ENCODE measurements at regions not wholly inside any gene's neighbourhood (a gene's known extent, or its start where the extent isn't known, plus 50 kb on each side); places are given as distances from the start of the nearest gene placed in this dataset.

- intact Hi-C loops (cut with micrococcal nuclease) = no loop called here
- Histone ChIP-seq H3K27ac (replicated peaks) (no peak overlapping the region), H3K9me3 (replicated peaks) (no peaks in the 10 kb centered on the region), H3K4me3 (no peak overlapping the region), H3K4me1 (peaks cover 10% of the 10 kb centered on the region), H3K36me3 (no peaks in the 10 kb centered on the region), H3K27me3 (ENCODE audit: low read depth) (no peaks in the 10 kb centered on the region)
- no peak for TF ChIP-seq CTCF (IDR thresholded peaks at IDR 0.05; ENCODE audit: borderline replicate concordance)
- no peak for DNase-seq
These were observed 155.9 kb downstream of the DISP1 start for GRCh38 chr1:222970711-222971110.

- no peak for TF ChIP-seq CTCF (IDR thresholded peaks at IDR 0.05; ENCODE audit: borderline replicate concordance)
- intact Hi-C loops (cut with micrococcal nuclease) = no loop called here
- H3K27me3 ChIP-seq (ENCODE audit: low read depth) = no peaks in the 10 kb centered on the region
- H3K4me1 ChIP-seq = peaks cover 13% of the 10 kb centered on the region
- DNase-seq = no peak
- H3K36me3 ChIP-seq = no peaks in the 10 kb centered on the region
- no peak overlapping the region for H3K27ac ChIP-seq (replicated peaks)
- no peaks in the 10 kb centered on the region for H3K9me3 ChIP-seq (replicated peaks)
- no peak overlapping the region for H3K4me3 ChIP-seq
These were observed 156.3 kb downstream of the DISP1 start for GRCh38 chr1:222971146-222971545.

GRCh38 chr1:222973561-222973960 lies 158.7 kb downstream of the DISP1 start:
- Histone ChIP-seq H3K27ac (replicated peaks) (no peak overlapping the region), H3K27me3 (ENCODE audit: low read depth) (no peaks in the 10 kb centered on the region), H3K4me3 (no peak overlapping the region), H3K36me3 (no peaks in the 10 kb centered on the region), H3K4me1 (peaks cover 13% of the 10 kb centered on the region), H3K9me3 (replicated peaks) (no peaks in the 10 kb centered on the region)
- intact Hi-C loops (cut with micrococcal nuclease) = no loop called here
- TF ChIP-seq CTCF (IDR thresholded peaks at IDR 0.05; ENCODE audit: borderline replicate concordance) = no peak
- no peak for DNase-seq

- no peak overlapping the region for H3K27ac ChIP-seq (replicated peaks)
- no peaks in the 10 kb centered on the region for H3K36me3 ChIP-seq
- H3K4me1 ChIP-seq = peaks cover 13% of the 10 kb centered on the region
- no peaks in the 10 kb centered on the region for H3K9me3 ChIP-seq (replicated peaks)
- intact Hi-C loops (cut with micrococcal nuclease) = no loop called here
- TF ChIP-seq CTCF (IDR thresholded peaks at IDR 0.05; ENCODE audit: borderline replicate concordance) = no peak
- DNase-seq = no peak
- no peak overlapping the region for H3K4me3 ChIP-seq
- H3K27me3 ChIP-seq (ENCODE audit: low read depth) = no peaks in the 10 kb centered on the region
These were observed 159.7 kb downstream of the DISP1 start for GRCh38 chr1:222974496-222974895.

GRCh38 chr1:222975472-222976122 lies 160.8 kb downstream of the DISP1 start:
- H3K9me3 ChIP-seq (replicated peaks) = no peaks in the 10 kb centered on the region
- no peaks in the 10 kb centered on the region for H3K27me3 ChIP-seq (ENCODE audit: low read depth)
- intact Hi-C loops (cut with micrococcal nuclease) = no loop called here
- no peak overlapping the region for H3K4me3 ChIP-seq
- TF ChIP-seq CTCF (IDR thresholded peaks at IDR 0.05; ENCODE audit: borderline replicate concordance) = no peak
- peaks cover 13% of the 10 kb centered on the region for H3K4me1 ChIP-seq
- peak overlapping the region; percentile 16 for H3K27ac ChIP-seq (replicated peaks)
- no peak for DNase-seq
- H3K36me3 ChIP-seq = no peaks in the 10 kb centered on the region
